ENCODE measurements at regions not wholly inside any gene's neighbourhood (a gene's known extent, or its start where the extent isn't known, plus 50 kb on each side); places are given as distances from the start of the nearest gene placed in this dataset.

GRCh38 chr5:106610041-106610440 is 1060.7 kb downstream of the EFNA5 start:
- TF ChIP-seq RXRA (IDR thresholded peaks at IDR 0.05) (no peak), EGR1 (IDR thresholded peaks at IDR 0.05; ENCODE audit: low read depth in 2 of 2) (no peak), MAX (IDR thresholded peaks at IDR 0.05) (no peak), ZBTB33 (IDR thresholded peaks at IDR 0.05) (no peak), CTCF (IDR thresholded peaks at IDR 0.05; ENCODE audit: low read depth, low read length, missing input control) (no peak), ATF3 (IDR thresholded peaks at IDR 0.05) (no peak), SP1 (IDR thresholded peaks at IDR 0.05) (no peak), REST (IDR thresholded peaks at IDR 0.05) (no peak), HNF4G (IDR thresholded peaks at IDR 0.05) (no peak)

Measured in liver (tissue), 3 donors.